ENCODE measurements at regions not wholly inside any gene's neighbourhood (a gene's known extent, or its start where the extent isn't known, plus 50 kb on each side); places are given as distances from the start of the nearest gene placed in this dataset.
"Not testable (repeated sequence)": the region's sequence is repeated elsewhere in the genome, so short reads cannot be mapped to it uniquely, and the experiment has no call there.

- Histone ChIP-seq H3K4me1 (ENCODE audit: control insufficient read depth in 1 of 2, insufficient read depth in 1 of 2, low read depth in 1 of 2, low read length in 1 of 2) (no peaks in the 10 kb centered on the region), H3K27me3 (peaks cover 5% of the 10 kb centered on the region), H3K27ac (no peak overlapping the region), H3K36me3 (no peaks in the 10 kb centered on the region), H3K4me3 (ENCODE audit: low read depth in 1 of 2, low read length in 1 of 2) (no peak overlapping the region), H3K9me3 (no peaks in the 10 kb centered on the region)
- no peak for TF ChIP-seq CTCF (IDR thresholded peaks at IDR 0.05)
Observed at GRCh38 chr5:62231576-62231975, 74.4 kb upstream of the KIF2A start.

GRCh38 chr5:62232218-62232617 is 73.8 kb upstream of the KIF2A start:
- H3K4me3 ChIP-seq (ENCODE audit: low read depth in 1 of 2, low read length in 1 of 2); H3K4me1 ChIP-seq (ENCODE audit: control insufficient read depth in 1 of 2, insufficient read depth in 1 of 2, low read depth in 1 of 2, low read length in 1 of 2); H3K36me3 ChIP-seq; H3K27ac ChIP-seq; H3K9me3 ChIP-seq; H3K27me3 ChIP-seq: not testable (repeated sequence)

GRCh38 chr5:62233083-62234046 is 72.6 kb upstream of the KIF2A start:
- H3K27me3 ChIP-seq; H3K36me3 ChIP-seq; H3K4me3 ChIP-seq (ENCODE audit: low read depth in 1 of 2, low read length in 1 of 2); H3K4me1 ChIP-seq (ENCODE audit: control insufficient read depth in 1 of 2, insufficient read depth in 1 of 2, low read depth in 1 of 2, low read length in 1 of 2); H3K27ac ChIP-seq; H3K9me3 ChIP-seq: not testable (repeated sequence)

- H3K27ac ChIP-seq; H3K36me3 ChIP-seq; H3K27me3 ChIP-seq; H3K9me3 ChIP-seq; H3K4me1 ChIP-seq (ENCODE audit: control insufficient read depth in 1 of 2, insufficient read depth in 1 of 2, low read depth in 1 of 2, low read length in 1 of 2); H3K4me3 ChIP-seq (ENCODE audit: low read depth in 1 of 2, low read length in 1 of 2): not testable (repeated sequence)
Observed at GRCh38 chr5:62236593-62236992, 69.4 kb upstream of the KIF2A start.

- H3K36me3 ChIP-seq; H3K9me3 ChIP-seq; H3K27ac ChIP-seq; H3K27me3 ChIP-seq; H3K4me1 ChIP-seq (ENCODE audit: control insufficient read depth in 1 of 2, insufficient read depth in 1 of 2, low read depth in 1 of 2, low read length in 1 of 2); H3K4me3 ChIP-seq (ENCODE audit: low read depth in 1 of 2, low read length in 1 of 2): not testable (repeated sequence)
Observed at GRCh38 chr5:62237944-62238343, 68.1 kb upstream of the KIF2A start.

GRCh38 chr5:62238584-62238983 is 67.4 kb upstream of the KIF2A start:
- not testable (repeated sequence) for H3K36me3 ChIP-seq; H3K9me3 ChIP-seq; H3K4me1 ChIP-seq (ENCODE audit: control insufficient read depth in 1 of 2, insufficient read depth in 1 of 2, low read depth in 1 of 2, low read length in 1 of 2); H3K27me3 ChIP-seq; H3K27ac ChIP-seq; H3K4me3 ChIP-seq (ENCODE audit: low read depth in 1 of 2, low read length in 1 of 2)

- not testable (repeated sequence) for H3K4me1 ChIP-seq (ENCODE audit: control insufficient read depth in 1 of 2, insufficient read depth in 1 of 2, low read depth in 1 of 2, low read length in 1 of 2); H3K27me3 ChIP-seq; H3K27ac ChIP-seq; H3K9me3 ChIP-seq; H3K36me3 ChIP-seq; H3K4me3 ChIP-seq (ENCODE audit: low read depth in 1 of 2, low read length in 1 of 2)
Observed at GRCh38 chr5:62240494-62240893, 65.5 kb upstream of the KIF2A start.

- H3K27me3 ChIP-seq; H3K4me1 ChIP-seq (ENCODE audit: control insufficient read depth in 1 of 2, insufficient read depth in 1 of 2, low read depth in 1 of 2, low read length in 1 of 2); H3K36me3 ChIP-seq; H3K27ac ChIP-seq; H3K9me3 ChIP-seq; H3K4me3 ChIP-seq (ENCODE audit: low read depth in 1 of 2, low read length in 1 of 2): not testable (repeated sequence)
Observed at GRCh38 chr5:62242000-62242399, 64.0 kb upstream of the KIF2A start.

- H3K36me3 ChIP-seq; H3K9me3 ChIP-seq; H3K4me3 ChIP-seq (ENCODE audit: low read depth in 1 of 2, low read length in 1 of 2); H3K27me3 ChIP-seq; H3K27ac ChIP-seq; H3K4me1 ChIP-seq (ENCODE audit: control insufficient read depth in 1 of 2, insufficient read depth in 1 of 2, low read depth in 1 of 2, low read length in 1 of 2): not testable (repeated sequence)
Observed at GRCh38 chr5:62243046-62243445, 63.0 kb upstream of the KIF2A start.

GRCh38 chr5:62248192-62248591 is 57.8 kb upstream of the KIF2A start:
- not testable (repeated sequence) for H3K27me3 ChIP-seq; H3K27ac ChIP-seq; H3K4me3 ChIP-seq (ENCODE audit: low read depth in 1 of 2, low read length in 1 of 2); H3K4me1 ChIP-seq (ENCODE audit: control insufficient read depth in 1 of 2, insufficient read depth in 1 of 2, low read depth in 1 of 2, low read length in 1 of 2); H3K9me3 ChIP-seq; H3K36me3 ChIP-seq

GRCh38 chr5:62250085-62250484 is 55.9 kb upstream of the KIF2A start:
- H3K4me1 ChIP-seq (ENCODE audit: control insufficient read depth in 1 of 2, insufficient read depth in 1 of 2, low read depth in 1 of 2, low read length in 1 of 2); H3K9me3 ChIP-seq; H3K4me3 ChIP-seq (ENCODE audit: low read depth in 1 of 2, low read length in 1 of 2); H3K36me3 ChIP-seq; H3K27me3 ChIP-seq; H3K27ac ChIP-seq: not testable (repeated sequence)

GRCh38 chr5:62250919-62251318 is 55.1 kb upstream of the KIF2A start:
- H3K27me3 ChIP-seq; H3K27ac ChIP-seq; H3K9me3 ChIP-seq; H3K4me3 ChIP-seq (ENCODE audit: low read depth in 1 of 2, low read length in 1 of 2); H3K4me1 ChIP-seq (ENCODE audit: control insufficient read depth in 1 of 2, insufficient read depth in 1 of 2, low read depth in 1 of 2, low read length in 1 of 2); H3K36me3 ChIP-seq: not testable (repeated sequence)

- not testable (repeated sequence) for H3K36me3 ChIP-seq; H3K9me3 ChIP-seq; H3K4me3 ChIP-seq (ENCODE audit: low read depth in 1 of 2, low read length in 1 of 2); H3K27ac ChIP-seq; H3K4me1 ChIP-seq (ENCODE audit: control insufficient read depth in 1 of 2, insufficient read depth in 1 of 2, low read depth in 1 of 2, low read length in 1 of 2); H3K27me3 ChIP-seq
Observed at GRCh38 chr5:62252519-62252918, 53.5 kb upstream of the KIF2A start.

Measured in neutrophil (primary cell).